ENCODE measurements at regions not wholly inside any gene's neighbourhood (a gene's known extent, or its start where the extent isn't known, plus 50 kb on each side); places are given as distances from the start of the nearest gene placed in this dataset.

DNA sequence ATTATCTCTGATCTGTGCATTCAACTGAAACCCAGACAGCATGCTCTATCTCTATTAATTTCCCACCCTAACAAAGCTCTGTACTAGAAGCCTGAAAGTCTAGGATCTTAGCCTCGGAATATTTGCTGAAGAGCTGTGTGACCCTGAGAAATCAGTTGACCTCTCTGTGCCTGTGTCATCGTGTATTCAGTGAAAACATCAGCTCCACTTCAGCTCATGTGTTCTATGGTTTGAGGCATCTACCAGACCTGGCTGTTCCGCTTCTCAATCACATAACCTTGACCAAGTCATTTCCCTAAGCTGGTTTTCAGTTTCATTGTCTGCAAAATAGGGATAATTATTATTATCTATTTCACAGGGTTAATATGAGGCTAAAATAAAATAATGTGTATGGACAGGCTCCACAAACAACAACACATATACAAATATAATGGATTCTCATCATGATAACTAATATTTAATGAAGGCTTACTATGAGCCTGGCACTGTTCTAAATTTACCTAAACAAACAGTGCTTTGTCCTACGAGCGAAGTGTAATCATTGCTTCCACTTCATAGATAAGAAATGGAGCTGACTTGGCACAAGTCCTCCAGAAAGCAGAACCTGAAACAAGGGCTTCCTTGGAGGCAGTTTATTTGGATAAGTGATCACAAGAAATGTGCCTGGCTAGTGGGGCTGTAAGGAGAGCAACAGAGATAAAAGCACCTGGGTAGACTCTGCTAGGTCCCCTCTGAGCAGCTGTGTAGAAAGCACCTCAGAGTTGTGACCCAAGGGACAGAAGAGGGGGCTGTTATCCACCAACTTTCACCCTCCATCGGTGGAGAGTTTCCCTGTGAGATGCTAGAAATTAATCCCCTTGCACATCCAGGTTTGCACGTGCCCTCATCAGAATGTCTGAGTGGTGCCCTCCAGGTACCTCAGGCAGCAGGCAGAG, 356.9 kb downstream of the RAB28 start:
- no peak for DNase-seq

- DNase-seq: no peak
These were observed 365.5 kb downstream of the RAB28 start for GRCh38 chr4:13118633-13119032.

DNA sequence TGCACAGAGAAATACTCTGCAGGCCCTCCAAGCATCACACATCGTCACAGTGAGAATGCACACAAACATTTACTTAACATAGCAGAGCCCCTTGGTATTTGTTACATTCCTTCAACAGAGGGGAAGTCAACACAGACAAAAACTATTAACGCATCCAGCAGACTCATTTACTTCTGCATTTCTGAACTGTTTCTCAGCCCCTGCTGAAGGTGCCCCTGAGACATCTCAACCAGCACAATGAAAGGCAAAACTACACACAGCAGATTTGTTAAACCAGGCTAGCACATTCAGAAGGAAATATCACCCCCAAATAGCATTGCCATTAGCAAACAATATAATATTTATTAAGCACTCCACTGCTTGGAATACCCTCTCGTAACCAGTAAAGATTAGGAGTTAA, 367.0 kb downstream of the RAB28 start:
- no peak for DNase-seq

DNA sequence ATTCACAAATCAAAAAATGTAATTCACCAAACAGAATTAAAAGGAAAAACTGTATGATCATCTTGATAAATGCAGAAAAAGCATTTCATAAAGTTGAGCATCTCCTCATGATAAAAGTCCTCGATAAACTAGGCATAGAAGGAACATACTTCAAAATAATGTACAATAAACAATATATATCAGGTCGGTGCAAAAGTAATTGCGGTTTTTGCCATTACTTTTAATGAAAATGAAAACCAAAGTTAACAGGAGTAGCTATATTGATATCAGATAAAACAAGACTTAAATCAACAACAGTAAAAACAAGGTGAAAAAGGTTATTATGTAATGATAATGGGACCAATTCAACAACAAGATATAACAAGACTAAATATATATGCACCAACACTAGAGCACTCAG, 372.1 kb downstream of the RAB28 start:
- no peak for DNase-seq

DNA sequence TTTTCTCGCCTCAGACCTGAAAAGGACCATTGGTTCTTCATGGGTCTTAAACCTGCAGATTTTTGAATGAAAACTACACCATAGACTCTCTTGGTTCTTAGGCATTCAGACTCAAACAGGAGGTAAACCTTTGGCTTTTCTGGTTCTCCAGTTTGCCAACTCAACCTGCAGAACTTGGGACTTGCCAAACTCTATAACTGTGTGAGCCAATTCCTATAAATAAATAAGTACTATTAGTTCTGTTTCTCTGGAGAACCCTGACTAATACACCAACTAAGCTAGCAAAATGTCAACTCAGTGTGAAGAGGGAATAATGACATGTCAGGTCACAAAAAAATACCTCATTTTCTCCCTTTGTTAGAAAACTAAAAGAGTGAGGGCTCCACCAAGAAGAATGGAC, 374.6 kb downstream of the RAB28 start:
- no peak for DNase-seq

- DNase-seq: no peak
These were observed 376.0 kb downstream of the RAB28 start for GRCh38 chr4:13108096-13108495.

GRCh38 chr4:13103382-13104015, 380.6 kb downstream of the RAB28 start:
- DNase-seq: no peak

DNA sequence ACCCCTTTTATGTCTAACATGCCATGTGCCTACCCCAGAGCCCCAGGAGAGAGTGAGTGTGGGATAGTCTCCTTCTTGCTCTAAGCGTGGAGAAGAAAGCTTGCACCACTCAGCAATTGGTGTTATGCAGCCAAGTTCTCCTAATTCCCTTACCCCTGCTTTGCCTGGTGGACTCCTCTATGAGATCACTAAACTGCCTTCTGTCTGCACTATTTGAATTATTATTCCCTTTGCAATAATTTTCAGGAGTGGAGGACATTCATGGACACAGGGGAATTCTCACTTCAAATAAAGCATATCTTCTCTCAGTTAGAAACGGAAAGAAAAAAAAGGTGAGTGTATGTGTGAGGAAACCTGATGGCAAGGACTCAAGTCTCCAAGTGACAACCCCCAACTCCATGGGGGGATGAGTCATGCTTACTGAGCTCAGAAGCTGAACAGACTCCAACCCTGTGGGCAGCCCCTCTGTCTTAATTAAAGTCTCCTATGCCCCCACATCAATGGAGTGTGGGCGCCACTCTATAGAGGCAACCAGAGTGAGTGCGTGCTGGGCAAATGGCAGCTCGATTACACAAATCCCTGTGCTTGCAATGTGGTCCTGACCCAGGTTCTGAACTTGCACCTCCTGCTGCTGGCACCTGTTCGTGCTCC, 381.9 kb downstream of the RAB28 start:
- no peak for DNase-seq

- no peak for DNase-seq
These were observed 386.2 kb downstream of the RAB28 start for GRCh38 chr4:13097971-13098370.

- DNase-seq: no peak
These were observed 388.4 kb downstream of the RAB28 start for GRCh38 chr4:13095722-13096121.

- no peak for DNase-seq
These were observed 391.0 kb downstream of the RAB28 start for GRCh38 chr4:13093170-13093569.

- no peak for DNase-seq
These were observed 391.4 kb downstream of the RAB28 start for GRCh38 chr4:13092702-13093101.

- no peak for DNase-seq
These were observed 394.5 kb downstream of the RAB28 start for GRCh38 chr4:13089659-13089998.

- DNase-seq: no peak
These were observed 395.1 kb downstream of the RAB28 start for GRCh38 chr4:13088726-13089658.

DNA sequence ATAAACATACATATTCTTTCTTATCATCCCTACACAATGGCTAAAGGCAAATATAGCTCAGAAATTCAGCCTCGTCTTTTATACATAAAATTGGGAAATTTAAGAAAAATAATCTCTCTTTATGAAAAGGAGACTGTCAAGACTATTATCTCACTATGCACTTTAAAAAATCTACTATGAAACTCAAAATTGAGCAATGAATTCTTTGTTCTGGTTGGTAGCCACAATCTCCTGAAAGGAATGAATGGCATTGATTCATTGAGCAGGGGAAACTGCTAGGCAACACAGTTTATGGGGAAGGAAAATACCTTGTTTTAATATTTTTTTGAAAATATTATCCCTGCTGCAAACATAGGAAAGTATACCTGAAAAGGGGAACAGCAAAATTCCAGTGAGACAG, 397.1 kb downstream of the RAB28 start:
- DNase-seq: no peak

GRCh38 chr4:13084210-13084609, 399.9 kb downstream of the RAB28 start:
- DNase-seq: no peak

DNA sequence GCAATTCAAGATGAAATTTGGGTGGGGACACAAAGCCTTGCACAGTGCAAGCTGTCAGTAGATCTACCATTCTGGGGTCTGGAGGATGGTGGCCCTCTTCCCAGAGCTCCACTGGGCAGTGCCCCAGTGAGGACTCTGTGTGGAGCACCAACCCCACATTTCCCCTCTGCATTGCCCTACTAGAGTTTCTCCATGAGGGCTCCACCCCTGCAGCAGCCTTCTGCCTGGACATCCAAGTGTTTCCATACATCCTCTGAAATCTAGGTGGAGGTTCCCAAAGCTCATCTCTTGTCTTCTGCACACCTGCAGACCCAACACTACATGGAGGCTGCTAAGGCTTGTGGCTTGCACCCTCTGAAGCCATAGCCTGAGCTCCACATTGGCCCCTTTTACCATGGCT, 402.3 kb downstream of the RAB28 start:
- no peak for DNase-seq

GRCh38 chr4:13067077-13067476, 417.1 kb downstream of the RAB28 start:
- no peak for DNase-seq

DNA sequence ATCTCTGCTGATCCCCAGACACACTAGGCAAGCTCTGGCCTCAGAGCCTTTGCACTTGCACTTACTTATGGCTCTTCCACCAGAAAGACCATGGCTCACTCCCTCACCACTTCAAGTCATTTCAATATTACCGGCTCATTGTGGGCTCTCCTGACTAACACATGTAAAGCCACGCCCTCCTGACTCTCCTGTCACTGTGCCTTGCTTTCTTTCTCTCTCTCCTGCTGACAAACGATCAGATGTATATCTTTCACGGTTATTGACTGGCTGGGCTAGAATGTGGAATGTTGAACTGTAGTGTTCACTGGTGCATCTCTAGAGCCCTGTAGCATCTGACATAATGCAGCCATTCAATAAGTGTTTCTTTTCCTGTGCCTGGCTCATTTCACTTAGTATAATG, 425.1 kb downstream of the RAB28 start:
- DNase-seq: no peak

- DNase-seq: no peak
These were observed 427.4 kb downstream of the RAB28 start for GRCh38 chr4:13056630-13057189.

DNA sequence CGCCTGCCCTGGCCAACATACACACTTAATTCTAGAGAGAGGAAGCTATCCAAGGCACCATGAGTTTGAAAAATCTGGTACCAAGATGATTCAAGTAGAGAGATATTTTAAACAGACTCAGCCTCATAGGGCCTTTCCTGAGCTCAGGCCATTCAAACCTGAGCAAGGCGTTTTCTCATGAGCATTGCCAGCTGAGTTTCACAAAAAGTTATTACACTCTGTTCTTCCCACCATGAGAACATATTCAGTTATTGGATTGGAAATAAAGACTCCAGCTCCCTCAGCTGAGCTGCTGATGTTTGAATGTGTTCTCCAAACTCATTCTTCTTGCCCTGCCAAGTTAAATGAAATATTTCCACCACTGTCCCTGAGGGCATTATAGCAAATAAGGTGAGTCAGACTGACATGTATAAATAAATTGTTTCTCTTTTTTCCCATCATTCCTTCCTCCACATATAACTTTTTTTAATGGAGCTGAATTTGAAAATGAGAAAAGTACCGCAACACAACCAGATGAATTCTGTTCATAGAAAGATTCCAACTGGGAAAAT, 429.6 kb downstream of the RAB28 start:
- no peak for DNase-seq

DNA sequence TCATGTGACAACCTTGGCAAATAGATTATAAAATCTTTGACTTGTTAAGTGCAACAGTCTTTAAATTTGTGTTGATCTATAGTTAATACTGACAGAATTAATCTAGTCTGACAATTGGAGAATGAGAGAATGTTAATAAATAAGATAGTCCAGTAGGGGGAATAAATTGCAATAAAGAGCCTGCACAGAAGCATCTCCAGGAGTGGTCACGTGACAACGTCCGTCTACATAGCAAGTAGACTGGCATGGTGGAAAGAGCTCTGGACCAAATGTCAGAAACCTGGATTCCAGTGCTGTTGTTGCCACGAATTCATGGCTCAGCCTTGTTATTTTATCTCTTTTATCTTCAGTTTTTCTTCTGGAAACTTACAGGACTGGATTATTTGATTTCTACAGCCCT, 436.5 kb downstream of the RAB28 start:
- no peak for DNase-seq
